Endothelial cell of umbilical vein (primary cell): ENCODE measurements at regions not wholly inside any gene's neighbourhood (a gene's known extent, or its start where the extent isn't known, plus 50 kb on each side); places are given as distances from the start of the nearest gene placed in this dataset.

Source experiments
- BruUV-seq: library from RNA; stranded (reverse); fragments of 400-500 nt; replicated peaks from 2 replicates; lab custom pipeline; 2021; lab: Mats Ljungman, UMichigan
- CTCF ChIA-PET: fragments of 300-600, 350-600 bp; sonication (Branson Sonifier 250); formaldehyde crosslinking; loops from one replicate; lab custom pipeline; 2021; ENCODE audit warnings: antibody characterized with exemption, inconsistent platforms; lab: Charles Lee
- POLR2A ChIA-PET: fragments of 300-600, 350-600 bp; sonication (Branson Sonifier 250); formaldehyde crosslinking; loops from one replicate; lab custom pipeline; 2021; ENCODE audit warnings: antibody characterized with exemption, inconsistent platforms; lab: Charles Lee
- DNase-seq: peaks from one replicate; pipeline ENCODE4 v3.0.0-alpha.2; 2011; ENCODE audit warnings: low read depth, low spot score
- FAIRE-seq: peaks from 2 replicates; lab custom pipeline; 2011; peaks lifted over from hg19 to GRCh38; lab: Jason Lieb, UNC
- H2AFZ ChIP-seq: 2 replicates; pipeline ENCODE4 v1.6.0; 2012; ENCODE audit warnings: low read depth, low read length, control low read depth, inconsistent platforms
- H3K27ac ChIP-seq: 2 replicates; pipeline ENCODE4 v1.5.1; 2011; ENCODE audit warnings: low read depth, mild to moderate bottlenecking, control low read depth, low read length, moderate library complexity; ENCODE audit not compliant: insufficient read depth
- H3K27me3 ChIP-seq, 2 experiments: 2 replicates each; pipeline versions ENCODE4 v1.6.0 to v1.6.1; 2011; ENCODE audit warnings: low read length in 2 of 2, mixed read lengths in 1 of 2; ENCODE audit not compliant: control insufficient read depth in 2 of 2, insufficient read depth in 2 of 2
- H3K36me3 ChIP-seq, 2 experiments: 2 replicates in 1 of 2; 3 replicates in 1 of 2; pipeline ENCODE4 v1.5.1; 2011; ENCODE audit warnings: low read length in 2 of 2, mild to moderate bottlenecking in 1 of 2, moderate library complexity in 1 of 2; ENCODE audit not compliant: control insufficient read depth in 2 of 2, insufficient read depth in 2 of 2; ENCODE audit errors: extremely low read depth in 1 of 2
- H3K4me1 ChIP-seq: 3 replicates; pipeline ENCODE4 v1.5.1; 2011; ENCODE audit warnings: mild to moderate bottlenecking, low read length; ENCODE audit not compliant: control insufficient read depth, insufficient read depth; ENCODE audit errors: extremely low read depth
- H3K4me2 ChIP-seq: 2 replicates; pipeline ENCODE4 v1.6.1; 2011; ENCODE audit warnings: low read length, control low read depth, mixed read lengths; ENCODE audit not compliant: insufficient read depth
- H3K4me3 ChIP-seq, 3 experiments: fragments of 200-600 bp in 1 of 3; sonication (generic), shearing (Covaris generic) in 1 of 3; replicated peaks in 1 of 3; 2 replicates each; pipeline ENCODE4 v1.5.1; 2011 to 2016; ENCODE audit warnings: control low read depth in 3 of 3, low read length in 3 of 3, mild to moderate bottlenecking in 2 of 3, inconsistent platforms in 1 of 3, low read depth in 1 of 3, moderate library complexity in 1 of 3; ENCODE audit not compliant: insufficient read depth in 1 of 3
- H3K79me2 ChIP-seq: 2 replicates; pipeline ENCODE4 v1.6.0; 2012; ENCODE audit warnings: low read length, inconsistent platforms; ENCODE audit not compliant: control insufficient read depth, insufficient read depth
- H3K9ac ChIP-seq: replicated peaks from 2 replicates; pipeline ENCODE3; 2011; ENCODE audit warnings: low read length, control low read depth; ENCODE audit not compliant: insufficient read depth; ENCODE audit errors: extremely low read depth
- H3K9me1 ChIP-seq: replicated peaks from 3 replicates; pipeline ENCODE4 v1.6.0; 2011; ENCODE audit warnings: mild to moderate bottlenecking, low read length; ENCODE audit not compliant: control insufficient read depth, insufficient read depth; ENCODE audit errors: extremely low read depth
- H3K9me3 ChIP-seq: replicated peaks from 2 replicates; pipeline ENCODE4 v1.5.1; 2012; ENCODE audit warnings: low read length, inconsistent platforms; ENCODE audit not compliant: control insufficient read depth, insufficient read depth
- H4K20me1 ChIP-seq: replicated peaks from 2 replicates; pipeline ENCODE3; 2011; ENCODE audit warnings: mild to moderate bottlenecking, low read length; ENCODE audit not compliant: control insufficient read depth, insufficient read depth; ENCODE audit errors: extremely low read depth
- CTCF ChIP-seq, 2 donors: IDR thresholded peaks; 1 replicate in 1 of 2; 2 replicates in 1 of 2; pipeline ENCODE4 v1.5.1; 2011; ENCODE audit warnings: low read length in 2 of 2, mild to moderate bottlenecking in 2 of 2, moderate library complexity in 2 of 2, control low read depth in 1 of 2, inconsistent platforms in 1 of 2, low read depth in 1 of 2; ENCODE audit not compliant: insufficient read depth in 1 of 2; ENCODE audit errors: extremely low read depth in 1 of 2
- EZH2 ChIP-seq: IDR thresholded peaks from 2 replicates; pipeline ENCODE4 v1.6.1; 2012; ENCODE audit warnings: borderline replicate concordance, low read depth, mild to moderate bottlenecking, moderate library complexity, low read length, inconsistent platforms; ENCODE audit not compliant: severe bottlenecking
- FOS ChIP-seq: IDR thresholded peaks from 2 replicates; pipeline ENCODE4 v1.6.1; 2011; ENCODE audit warnings: mild to moderate bottlenecking, low read length, moderate library complexity, borderline replicate concordance; ENCODE audit not compliant: insufficient read depth
- GATA2 ChIP-seq: IDR thresholded peaks from 2 replicates; pipeline ENCODE4 v1.7.0; 2011; ENCODE audit warnings: low read depth, mild to moderate bottlenecking, moderate library complexity, mixed read lengths, low read length; ENCODE audit not compliant: insufficient read length, insufficient read depth
- JUN ChIP-seq: IDR thresholded peaks from 2 replicates; pipeline ENCODE4 v1.6.1; 2011; ENCODE audit warnings: borderline replicate concordance, low read depth; ENCODE audit not compliant: insufficient read length, insufficient read depth
- MAX ChIP-seq: IDR thresholded peaks from 2 replicates; pipeline ENCODE4 v1.6.1; 2011; ENCODE audit not compliant: insufficient read depth, insufficient read length
- MYC ChIP-seq: IDR thresholded peaks from one replicate; pipeline ENCODE4 v1.6.1; 2011; ENCODE audit warnings: mild to moderate bottlenecking, low read depth, low read length
- POLR2A ChIP-seq: IDR thresholded peaks from 2 replicates; pipeline ENCODE4 v1.6.1; 2012; ENCODE audit warnings: low read depth, mild to moderate bottlenecking, control low read depth, low read length
- POLR2AphosphoS5 ChIP-seq: IDR thresholded peaks from 2 replicates; pipeline ENCODE4 v1.6.1; 2012; ENCODE audit warnings: low read depth, mild to moderate bottlenecking, control low read depth, low read length, moderate library complexity; ENCODE audit not compliant: insufficient read depth
- dilution Hi-C: fragments of 300-500 bp; cut with MboI; formaldehyde crosslinking; loops from one replicate; pipeline ENCODE4 v1.15.0; 2019; ENCODE audit warnings: low sequenced_read_pairs; ENCODE audit not compliant: extremely low pct_ligation_motif_present
- intact Hi-C: fragments of 100-400 bp; cut with micrococcal nuclease; formaldehyde crosslinking; loops from one replicate; pipeline ENCODE4 v1.10.0; 2022

GRCh38 chr21:38171723-38172344, 85.0 kb upstream of the KCNJ15 start:
- H3K4me2 ChIP-seq: peak overlapping the region; percentile 73
- H3K27ac ChIP-seq: peak overlapping the region; percentile 84
- ChIA-PET POLR2A (no interaction called here), CTCF (interaction anchor here (0.9 to 20.7 kb wide), 14 partner anchors 9 to 966 kb away, joined by 3 to 740 read pairs (median 7); no protein-coding TSS in a partner anchor)
- intact Hi-C loops (loop anchor here (1.0 to 5.0 kb wide), 4 partner anchors 25 to 325 kb away; partner anchors contain the start of gene ERG), dilution Hi-C loops (no loop called here)
- H2AFZ ChIP-seq: peak overlapping the region; percentile 13
- BruUV-seq: TSS peak; percentile 91
- H3K36me3 ChIP-seq: no peaks in the 10 kb centered on the region
- DNase-seq (peak; percentile 87), FAIRE-seq (peak; percentile 93)
- peak overlapping the region; percentile 56 for H3K9ac ChIP-seq
- H3K9me1 ChIP-seq: no peaks in the 10 kb centered on the region
- no peaks in the 10 kb centered on the region for H3K27me3 ChIP-seq
- TF ChIP-seq MYC: no peak
- TF ChIP-seq POLR2AphosphoS5: peak; percentile 65
- no peak for TF ChIP-seq POLR2A
- TF ChIP-seq EZH2: no peak
- TF ChIP-seq JUN: peak; percentile 92
- no peak for TF ChIP-seq GATA2
- no peak for TF ChIP-seq MAX
- peak; percentile 38 to 50 for TF ChIP-seq CTCF (IDR thresholded peaks at IDR 0.05; ENCODE audit: extremely low read depth in 1 of 2, insufficient read depth in 1 of 2, low read depth in 1 of 2, low read length in 2 of 2)
- peak; percentile 56 for TF ChIP-seq FOS
- H3K4me3 ChIP-seq: peak overlapping the region in 1 of 3 experiments; percentile 34
- no peaks in the 10 kb centered on the region for H3K9me3 ChIP-seq
- no peaks in the 10 kb centered on the region for H4K20me1 ChIP-seq
- H3K79me2 ChIP-seq: no peaks in the 10 kb centered on the region
- H3K4me1 ChIP-seq: peaks cover 36% of the 10 kb centered on the region
